GM12878 (cell line): ENCODE measurements at regions not wholly inside any gene's neighbourhood (a gene's known extent, or its start where the extent isn't known, plus 50 kb on each side); places are given as distances from the start of the nearest gene placed in this dataset.

Experiments used
- ATAC-seq: fragments of 200-7000 bp; cut with Tn5 transposase; 3 replicates; pipeline ENCODE4 v1.9.1; 2020; ENCODE audit warnings: mild to moderate bottlenecking, moderate library complexity
- BruUV-seq: library from RNA; stranded (reverse); fragments of 400-500 nt; replicated peaks from 2 replicates; lab custom pipeline; 2021; lab: Mats Ljungman, UMichigan
- CTCF ChIA-PET: fragments of 300-600 bp; sonication (Branson Sonifier 250); formaldehyde crosslinking; extraction: SDS; loops from one replicate; lab custom pipeline; 2021; ENCODE audit warnings: inconsistent platforms; lab: Yijun Ruan, JAX
- POLR2A ChIA-PET: fragments of 350-600 bp; formaldehyde crosslinking; extraction: SDS; loops from one replicate; lab custom pipeline; 2021; ENCODE audit warnings: inconsistent platforms; lab: Charles Lee
- RAD21 ChIA-PET: fragments of 300-600 bp; sonication (Branson Sonifier 250); formaldehyde crosslinking; loops from one replicate; lab custom pipeline; 2023; ENCODE audit warnings: antibody characterized with exemption; ENCODE audit not compliant: unreplicated experiment; lab: Charles Lee
- SMC1A ChIA-PET: fragments of 300-600 bp; sonication (Branson Sonifier 250); formaldehyde crosslinking; loops from one replicate; lab custom pipeline; 2023; ENCODE audit not compliant: unreplicated experiment, uncharacterized antibody; lab: Charles Lee
- DNase-seq: peaks from one replicate; pipeline ENCODE4 v3.0.0-alpha.2; 2011; ENCODE audit warnings: low read depth, low spot score
- FAIRE-seq: peaks from 3 replicates; lab custom pipeline; 2011; peaks lifted over from hg19 to GRCh38; lab: Jason Lieb, UNC
- H2AFZ ChIP-seq: 2 replicates; pipeline ENCODE4 v1.6.0; 2011; ENCODE audit warnings: low read depth, low read length, control low read depth; ENCODE audit not compliant: control insufficient read depth
- H3K27ac ChIP-seq: 2 replicates; pipeline ENCODE4 v1.5.1; 2011; ENCODE audit warnings: control low read depth; ENCODE audit not compliant: control insufficient read depth, insufficient read depth
- H3K27me3 ChIP-seq, 2 experiments: replicated peaks in 1 of 2; 2 replicates each; pipeline versions ENCODE4 v1.6.0 to v1.6.1; 2011; ENCODE audit warnings: low read length in 1 of 2; ENCODE audit not compliant: control insufficient read depth in 2 of 2, insufficient read depth in 2 of 2
- H3K36me3 ChIP-seq, 2 experiments: 2 replicates each; pipeline ENCODE4 v1.5.1; 2011; ENCODE audit warnings: low read length in 1 of 2; ENCODE audit not compliant: control insufficient read depth in 2 of 2, insufficient read depth in 2 of 2
- H3K4me1 ChIP-seq: 2 replicates; pipeline ENCODE4 v1.6.1; 2011; ENCODE audit warnings: mild to moderate bottlenecking, low read length, moderate library complexity, mixed read lengths; ENCODE audit not compliant: control insufficient read depth, insufficient read depth
- H3K4me2 ChIP-seq: 2 replicates; pipeline ENCODE4 v1.6.0; 2011; ENCODE audit warnings: control low read depth; ENCODE audit not compliant: control insufficient read depth, insufficient read depth
- H3K4me3 ChIP-seq: fragments of 200-600 bp; sonication (generic); 2 replicates; pipeline ENCODE4 v1.5.1; 2016
- H3K79me2 ChIP-seq: 2 replicates; pipeline ENCODE4 v1.6.0; 2011; ENCODE audit warnings: low read length; ENCODE audit not compliant: control insufficient read depth, insufficient read depth
- H3K9ac ChIP-seq: 2 replicates; pipeline ENCODE4 v1.8.0; 2011; ENCODE audit warnings: low read length, control low read depth, mixed read lengths; ENCODE audit not compliant: control insufficient read depth, insufficient read depth
- H3K9me3 ChIP-seq: replicated peaks from 3 replicates; pipeline ENCODE4 v1.5.1; 2011; ENCODE audit warnings: mild to moderate bottlenecking, low read length; ENCODE audit not compliant: control insufficient read depth, insufficient read depth
- H4K20me1 ChIP-seq: 2 replicates; pipeline ENCODE4 v1.6.0; 2011; ENCODE audit not compliant: control insufficient read depth, insufficient read depth
- BCL3 ChIP-seq: IDR thresholded peaks from 2 replicates; pipeline ENCODE4 v1.6.1; 2011; ENCODE audit warnings: borderline replicate concordance, low read depth, mild to moderate bottlenecking, moderate library complexity, low read length; ENCODE audit not compliant: insufficient read depth, poor library complexity, severe bottlenecking
- EZH2 ChIP-seq: IDR thresholded peaks from 2 replicates; pipeline ENCODE4 v1.6.1; 2012; ENCODE audit warnings: low read depth, mild to moderate bottlenecking, control low read depth, inconsistent platforms, low read length, borderline replicate concordance; ENCODE audit not compliant: control insufficient read depth
- KLF5 ChIP-seq: fragments of 450-650 bp; IDR thresholded peaks from 2 replicates; pipeline ENCODE4 v1.6.1; 2014; ENCODE audit warnings: mild to moderate bottlenecking; ENCODE audit not compliant: partially characterized antibody
- NFYB ChIP-seq: IDR thresholded peaks from 2 replicates; pipeline ENCODE4 v1.6.1; 2011; ENCODE audit warnings: low read depth, mild to moderate bottlenecking, low read length, improper control_type of control experiment, moderate library complexity; ENCODE audit not compliant: insufficient read depth
- RAD21 ChIP-seq: IDR thresholded peaks from 2 replicates; pipeline ENCODE4 v1.6.1; 2011; ENCODE audit warnings: mild to moderate bottlenecking, low read depth, low read length, moderate library complexity; ENCODE audit not compliant: insufficient read depth
- RELA ChIP-seq: fragments of 450-650 bp; IDR thresholded peaks from 2 replicates; pipeline ENCODE4 v1.8.0; 2014; ENCODE audit warnings: borderline replicate concordance; ENCODE audit not compliant: partially characterized antibody
- SIN3A ChIP-seq: IDR thresholded peaks from 2 replicates; pipeline ENCODE4 v1.6.1; 2012; ENCODE audit warnings: low read depth, low read length, improper control_type of control experiment
- TCF12 ChIP-seq: IDR thresholded peaks from 2 replicates; pipeline ENCODE4 v1.6.1; 2011; ENCODE audit warnings: low read depth, mild to moderate bottlenecking, low read length
- ZBTB4 ChIP-seq: fragments of 450-650 bp; formaldehyde crosslinking; IDR thresholded peaks from 2 replicates; pipeline ENCODE4 v1.4.0; 2022; ENCODE audit warnings: mild to moderate bottlenecking, moderate library complexity
- in situ Hi-C: fragments of 300-500 bp; cut with MboI; formaldehyde crosslinking; loops from 9 replicates; pipeline ENCODE4 v1.14.3; 2018; ENCODE audit warnings: mixed read lengths
- intact Hi-C: fragments of 100-400 bp; cut with micrococcal nuclease; formaldehyde crosslinking; loops from one replicate; pipeline ENCODE4 v1.14.2; 2022; ENCODE audit not compliant: unreplicated experiment

- TF ChIP-seq BCL3 = no peak
- TF ChIP-seq EZH2 = no peak
- no peak for TF ChIP-seq NFYB
- TF ChIP-seq ZBTB4 = no peak
Measured at GRCh38 chr3:70755526-70755925, 443.1 kb upstream of the MDFIC2 start (continued).

- Histone ChIP-seq H3K27me3 (no peaks in the 10 kb centered on the region; a peak in 1 of 4 replicates), H4K20me1 (no peaks in the 10 kb centered on the region), H3K36me3 (no peaks in the 10 kb centered on the region), H2AFZ (no peak overlapping the region), H3K27ac (no peak overlapping the region), H3K4me1 (no peaks in the 10 kb centered on the region), H3K4me3 (no peak overlapping the region), H3K9me3 (no peaks in the 10 kb centered on the region), H3K79me2 (no peaks in the 10 kb centered on the region), H3K9ac (no peak overlapping the region), H3K4me2 (no peak overlapping the region)
- CTCF ChIA-PET = no interaction called here
- ATAC-seq (no peak), DNase-seq (no peak), FAIRE-seq (no peak)
- TF ChIP-seq RAD21 (no peak), RELA (no peak), KLF5 (no peak), TCF12 (no peak), SIN3A (no peak)
- POLR2A ChIA-PET = no interaction called here
- in situ Hi-C loops = no loop called here
- SMC1A ChIA-PET = no interaction called here
- BruUV-seq = no TSS peak
- intact Hi-C loops = no loop called here
- RAD21 ChIA-PET = no interaction called here
Measured at GRCh38 chr3:70754314-70754713, 441.9 kb upstream of the MDFIC2 start.
